GM18520 (cell line): ENCODE measurements at regions not wholly inside any gene's neighbourhood (a gene's known extent, or its start where the extent isn't known, plus 50 kb on each side); places are given as distances from the start of the nearest gene placed in this dataset.
"Not testable (repeated sequence)": the region's sequence is repeated elsewhere in the genome, so short reads cannot be mapped to it uniquely, and the experiment has no call there.

ENCODE experiments used
- ATAC-seq: cut with Tn5 transposase; IDR thresholded peaks from one replicate; pipeline ENCODE4 v1.9.1; 2021; ENCODE audit not compliant: unreplicated experiment

- ATAC-seq = no peak
Measured at GRCh38 chr1:182262425-182262824, 129.2 kb downstream of the GLUL start.

GRCh38 chr1:182261655-182262054, 129.9 kb downstream of the GLUL start:
- no peak for ATAC-seq

- no peak for ATAC-seq
Measured at GRCh38 chr1:182260516-182260915, 131.1 kb downstream of the GLUL start.

- ATAC-seq = no peak
Measured at GRCh38 chr1:182259968-182260367, 131.6 kb downstream of the GLUL start.

- peak; percentile 80 for ATAC-seq
Measured at GRCh38 chr1:182259229-182259872, 132.2 kb downstream of the GLUL start.

DNA sequence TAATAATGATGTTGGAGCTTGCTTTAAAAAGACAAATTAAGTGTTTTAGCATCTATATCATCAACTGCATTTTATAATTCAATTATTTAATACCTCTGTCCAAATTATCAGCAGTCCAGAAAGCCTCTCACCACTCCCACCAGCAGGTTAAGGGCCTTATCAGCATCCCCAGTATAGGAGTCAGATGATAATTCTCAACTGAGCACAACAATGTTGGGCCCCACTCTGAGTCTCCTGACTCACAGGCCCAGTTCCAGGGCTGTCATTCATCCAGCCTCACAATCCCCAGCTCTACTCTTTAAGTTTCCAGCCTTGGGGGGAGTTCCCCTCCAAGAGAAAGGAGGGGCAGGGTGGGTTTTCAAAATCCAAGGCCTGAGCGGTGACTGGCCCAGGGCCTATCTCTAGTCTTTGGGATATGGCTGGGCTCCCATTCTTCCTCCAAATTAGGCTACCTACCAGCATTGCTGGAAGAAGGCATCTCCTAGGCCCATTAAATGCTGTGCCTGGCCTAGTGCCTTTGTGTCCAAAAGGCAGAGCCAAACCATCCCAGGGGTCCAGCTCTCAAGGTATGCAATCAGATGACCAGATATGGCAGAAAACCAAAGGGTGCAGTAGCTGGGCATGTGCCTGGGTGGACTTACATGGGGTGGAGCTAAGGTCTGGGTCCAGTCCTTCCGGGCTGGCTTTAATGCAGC, 134.1 kb downstream of the GLUL start:
- no peak for ATAC-seq

GRCh38 chr1:182256931-182257330, 134.7 kb downstream of the GLUL start:
- ATAC-seq = no peak

GRCh38 chr1:182255494-182255893, 136.1 kb downstream of the GLUL start:
- ATAC-seq = no peak

DNA sequence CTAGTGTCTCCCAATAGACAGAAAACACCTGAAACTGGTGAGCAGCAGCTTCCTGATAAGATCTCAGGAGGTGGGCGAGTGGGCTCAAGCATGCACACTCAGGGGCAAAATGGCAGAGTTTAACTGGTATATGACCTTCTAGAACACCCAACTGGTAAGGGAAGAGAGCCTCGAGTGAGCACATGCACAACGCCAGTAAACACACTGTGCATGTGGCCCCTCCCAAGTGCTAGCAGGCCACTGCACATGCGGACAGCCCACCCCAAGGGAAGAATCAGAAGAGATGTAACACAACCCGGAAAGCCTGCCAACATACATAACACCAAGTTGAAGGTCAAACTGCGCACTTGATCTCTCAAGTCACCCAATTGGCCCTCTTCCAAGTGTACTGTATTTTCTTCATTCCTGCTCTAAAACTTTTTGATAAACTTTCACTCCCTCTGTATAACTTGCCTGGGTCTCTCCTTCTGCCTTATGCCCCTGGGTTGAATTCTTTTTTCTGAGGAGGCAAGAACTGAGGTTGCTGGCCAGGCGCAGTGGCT, 138.2 kb downstream of the GLUL start:
- ATAC-seq = no peak

- ATAC-seq = no peak
Measured at GRCh38 chr1:182251561-182251960, 140.0 kb downstream of the GLUL start.

DNA sequence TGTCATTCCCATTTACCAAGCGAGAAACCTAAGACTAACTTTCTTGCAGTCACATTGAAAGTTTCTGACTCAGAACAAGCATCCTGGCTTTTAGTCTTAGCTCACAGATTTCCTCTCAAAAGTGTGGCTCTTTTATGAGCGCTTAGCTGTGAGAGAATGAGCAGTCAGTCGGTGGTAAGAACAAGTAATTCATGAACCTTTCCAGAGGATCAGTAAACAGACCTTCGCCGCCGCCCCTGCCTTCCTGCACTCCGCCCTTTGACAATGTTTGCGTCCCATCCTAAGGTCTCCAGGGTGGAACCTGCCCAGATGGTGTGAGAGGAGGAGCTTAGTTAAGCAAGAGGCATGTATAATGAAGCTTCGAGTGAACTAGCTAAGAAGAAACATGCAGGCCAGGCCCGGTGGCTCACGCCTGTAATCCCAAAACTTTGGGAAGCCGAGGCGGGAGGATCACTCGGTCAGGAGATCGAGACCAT, 142.4 kb downstream of the GLUL start:
- peak; percentile 83 for ATAC-seq

DNA sequence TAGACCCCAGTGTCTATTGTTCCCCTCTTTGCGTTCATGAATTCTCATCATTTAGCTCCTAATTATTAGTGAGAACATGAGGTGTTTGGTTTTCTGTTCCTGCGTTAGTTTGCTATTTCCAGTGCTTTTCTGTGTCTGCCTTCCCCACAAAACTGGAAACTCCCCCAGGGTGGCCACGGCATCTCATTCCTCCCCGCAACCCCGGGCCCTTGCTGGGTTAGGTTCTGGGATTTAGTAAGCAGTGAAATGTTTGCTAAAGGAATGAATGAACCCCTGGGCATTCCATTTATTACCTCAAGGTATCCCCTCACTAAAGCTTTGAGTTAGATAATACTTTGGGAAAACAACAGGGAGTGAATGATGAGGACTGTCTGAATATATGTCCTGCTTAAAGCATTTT, 142.9 kb downstream of the GLUL start:
- no peak for ATAC-seq

GRCh38 chr1:182247813-182248212, 143.8 kb downstream of the GLUL start:
- not testable (repeated sequence) for ATAC-seq

GRCh38 chr1:182246783-182247182, 144.8 kb downstream of the GLUL start:
- ATAC-seq = no peak

- ATAC-seq = no peak
Measured at GRCh38 chr1:182245040-182245439, 146.6 kb downstream of the GLUL start.

- ATAC-seq = no peak
Measured at GRCh38 chr1:182244451-182244850, 147.1 kb downstream of the GLUL start.

DNA sequence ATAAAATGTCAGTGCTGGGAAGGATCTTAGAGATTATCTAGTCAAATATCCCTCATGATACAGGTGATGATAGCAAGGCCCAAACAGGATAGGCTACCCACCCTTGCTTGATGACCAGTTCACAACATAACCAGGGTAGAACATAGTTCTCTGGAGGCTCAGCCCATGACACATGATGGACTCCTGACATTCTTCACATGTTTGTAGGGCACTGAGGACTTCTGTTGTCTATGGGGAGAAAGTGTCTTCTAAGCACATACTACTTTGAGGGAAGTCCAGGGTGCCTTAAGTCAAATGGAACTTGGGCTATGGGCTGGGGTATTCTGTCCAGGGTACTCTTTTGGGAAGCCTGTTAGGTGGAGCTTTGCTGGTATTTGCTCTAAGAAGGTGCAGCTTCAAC, 148.9 kb downstream of the GLUL start:
- ATAC-seq = no peak

- ATAC-seq = no peak
Measured at GRCh38 chr1:182240085-182240484, 151.5 kb downstream of the GLUL start.

DNA sequence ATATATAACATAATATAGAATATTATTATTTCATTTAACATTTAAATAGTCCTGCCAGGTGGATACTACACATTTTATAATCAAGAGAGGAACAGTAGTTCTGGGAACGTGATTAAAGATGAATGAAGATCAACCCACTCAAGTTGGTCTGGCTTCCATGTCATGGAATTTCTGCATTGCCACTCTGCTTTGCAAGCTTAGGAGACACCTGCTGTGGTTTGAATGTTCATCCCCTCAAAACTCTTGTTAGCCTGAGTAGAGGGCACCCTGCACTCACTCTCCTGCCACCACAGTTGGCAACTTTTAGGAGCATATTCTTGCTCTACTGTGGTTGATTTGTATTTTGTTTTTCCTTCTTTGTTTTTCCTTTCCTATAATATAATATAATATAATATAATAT, 153.2 kb downstream of the GLUL start:
- no peak for ATAC-seq

DNA sequence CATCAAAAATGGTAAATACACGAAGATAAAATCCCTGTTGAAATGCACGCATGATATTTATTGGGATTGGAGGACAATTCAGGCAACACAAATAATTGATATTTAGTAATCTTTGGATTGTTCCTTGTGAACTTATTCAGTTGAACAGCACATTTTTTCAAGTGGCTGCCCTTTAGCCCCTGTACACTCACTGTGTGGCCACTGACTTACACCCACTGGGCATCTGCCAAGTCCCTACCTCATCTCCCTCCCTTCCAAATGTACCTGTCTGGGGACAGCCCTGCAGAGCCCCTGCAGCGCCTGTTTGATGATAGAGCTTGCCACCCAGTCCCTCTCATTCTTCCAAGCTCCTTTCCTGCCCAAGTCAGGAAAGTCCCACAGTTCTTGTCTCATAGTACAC, 154.3 kb downstream of the GLUL start:
- ATAC-seq = no peak

- ATAC-seq = no peak
Measured at GRCh38 chr1:182236651-182237077, 154.9 kb downstream of the GLUL start.

DNA sequence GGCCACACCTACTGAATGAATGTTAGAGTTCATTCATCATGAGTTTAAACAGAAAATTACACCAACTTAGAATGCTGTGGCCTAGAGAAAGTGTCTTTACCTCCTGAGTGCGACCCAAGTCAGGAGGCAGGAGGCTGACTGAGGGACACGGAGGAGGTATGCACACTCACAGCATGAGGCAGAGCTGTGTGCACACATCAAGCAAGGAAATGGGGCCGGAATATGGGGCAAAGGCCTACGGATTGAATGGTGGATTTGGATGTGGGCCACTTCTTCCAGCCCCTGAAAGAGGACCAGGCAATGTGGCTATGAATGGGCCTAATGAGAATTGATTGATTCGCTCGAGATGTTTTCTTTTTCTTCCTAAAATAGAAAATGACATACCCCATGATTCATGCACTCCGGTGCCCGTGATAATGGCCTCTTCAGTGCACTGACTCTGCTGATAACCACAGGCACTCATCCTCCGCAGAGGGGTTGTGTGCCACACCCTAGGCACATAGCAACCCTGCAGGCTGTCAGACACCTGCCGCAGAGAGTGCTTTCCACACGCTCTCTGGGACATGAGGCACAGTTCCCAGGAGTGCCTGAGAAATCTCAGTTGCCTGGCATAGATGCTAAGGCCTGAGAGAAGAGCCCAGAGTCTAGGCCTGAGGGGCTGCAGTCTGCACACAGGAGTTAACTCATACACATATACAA, 155.5 kb downstream of the GLUL start:
- no peak for ATAC-seq
